ENCODE measurements at regions not wholly inside any gene's neighbourhood (a gene's known extent, or its start where the extent isn't known, plus 50 kb on each side); places are given as distances from the start of the nearest gene placed in this dataset.

DNA sequence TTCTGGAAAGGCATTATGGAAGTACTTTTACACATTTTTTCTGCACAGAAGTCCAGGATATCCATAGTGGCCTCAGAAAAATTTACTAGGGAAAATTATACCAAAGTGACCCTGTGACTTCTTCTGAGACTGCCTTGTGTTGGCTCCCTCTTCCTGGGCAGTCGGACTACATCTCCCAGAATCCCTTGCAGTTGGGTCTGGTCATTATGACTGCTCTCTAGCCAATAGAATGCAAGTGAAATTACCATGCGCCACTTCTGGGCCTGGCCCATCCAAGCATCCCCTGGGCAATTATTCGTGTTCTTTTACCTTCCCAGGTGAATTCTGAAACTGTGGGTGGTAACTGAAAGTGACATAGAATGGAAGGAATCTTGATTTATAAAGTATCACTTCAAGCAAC lies 430.9 kb downstream of the ACTR3B start:
- no TSS peak for BruUV-seq (replicated peaks)
- H3K9me3 ChIP-seq (ENCODE audit: control insufficient read depth, insufficient read depth, low read depth, low read length) = no peaks in the 10 kb centered on the region
- POLR2A ChIA-PET = no interaction called here

DNA sequence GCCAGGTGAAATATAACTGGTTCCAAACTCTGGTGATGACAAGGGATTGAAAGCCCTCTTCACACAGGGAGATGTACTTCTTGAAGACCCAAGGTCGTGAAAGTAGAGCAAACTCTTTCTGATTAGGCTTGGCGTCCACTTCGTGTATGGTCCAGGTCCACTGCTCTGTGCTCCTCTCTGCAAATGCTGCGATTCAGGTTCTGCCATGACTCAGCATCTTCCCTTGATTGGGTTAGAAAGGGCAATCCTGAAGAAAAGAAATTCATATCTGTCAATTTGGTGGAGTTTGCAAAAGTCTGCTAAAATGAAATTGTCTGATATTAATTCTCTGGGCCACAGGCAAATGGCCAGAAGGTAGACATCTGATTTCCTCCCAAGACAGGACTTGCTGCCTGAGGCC lies 431.4 kb downstream of the ACTR3B start:
- TF ChIP-seq SIN3A (IDR thresholded peaks at IDR 0.05; ENCODE audit: borderline replicate concordance, insufficient read depth, low read depth, low read length) (no peak), TCF7L2 (IDR thresholded peaks at IDR 0.05; ENCODE audit: low read depth, low read length) (no peak), POLR2AphosphoS5 (IDR thresholded peaks at IDR 0.05; ENCODE audit: low read depth, low read length) (no peak)
- TF ChIP-seq, protein P1, sequence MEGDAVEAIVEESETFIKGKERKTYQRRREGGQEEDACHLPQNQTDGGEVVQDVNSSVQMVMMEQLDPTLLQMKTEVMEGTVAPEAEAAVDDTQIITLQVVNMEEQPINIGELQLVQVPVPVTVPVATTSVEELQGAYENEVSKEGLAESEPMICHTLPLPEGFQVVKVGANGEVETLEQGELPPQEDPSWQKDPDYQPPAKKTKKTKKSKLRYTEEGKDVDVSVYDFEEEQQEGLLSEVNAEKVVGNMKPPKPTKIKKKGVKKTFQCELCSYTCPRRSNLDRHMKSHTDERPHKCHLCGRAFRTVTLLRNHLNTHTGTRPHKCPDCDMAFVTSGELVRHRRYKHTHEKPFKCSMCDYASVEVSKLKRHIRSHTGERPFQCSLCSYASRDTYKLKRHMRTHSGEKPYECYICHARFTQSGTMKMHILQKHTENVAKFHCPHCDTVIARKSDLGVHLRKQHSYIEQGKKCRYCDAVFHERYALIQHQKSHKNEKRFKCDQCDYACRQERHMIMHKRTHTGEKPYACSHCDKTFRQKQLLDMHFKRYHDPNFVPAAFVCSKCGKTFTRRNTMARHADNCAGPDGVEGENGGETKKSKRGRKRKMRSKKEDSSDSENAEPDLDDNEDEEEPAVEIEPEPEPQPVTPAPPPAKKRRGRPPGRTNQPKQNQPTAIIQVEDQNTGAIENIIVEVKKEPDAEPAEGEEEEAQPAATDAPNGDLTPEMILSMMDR (IDR thresholded peaks at IDR 0.05) = no peak
- TF ChIP-seq, protein P2, sequence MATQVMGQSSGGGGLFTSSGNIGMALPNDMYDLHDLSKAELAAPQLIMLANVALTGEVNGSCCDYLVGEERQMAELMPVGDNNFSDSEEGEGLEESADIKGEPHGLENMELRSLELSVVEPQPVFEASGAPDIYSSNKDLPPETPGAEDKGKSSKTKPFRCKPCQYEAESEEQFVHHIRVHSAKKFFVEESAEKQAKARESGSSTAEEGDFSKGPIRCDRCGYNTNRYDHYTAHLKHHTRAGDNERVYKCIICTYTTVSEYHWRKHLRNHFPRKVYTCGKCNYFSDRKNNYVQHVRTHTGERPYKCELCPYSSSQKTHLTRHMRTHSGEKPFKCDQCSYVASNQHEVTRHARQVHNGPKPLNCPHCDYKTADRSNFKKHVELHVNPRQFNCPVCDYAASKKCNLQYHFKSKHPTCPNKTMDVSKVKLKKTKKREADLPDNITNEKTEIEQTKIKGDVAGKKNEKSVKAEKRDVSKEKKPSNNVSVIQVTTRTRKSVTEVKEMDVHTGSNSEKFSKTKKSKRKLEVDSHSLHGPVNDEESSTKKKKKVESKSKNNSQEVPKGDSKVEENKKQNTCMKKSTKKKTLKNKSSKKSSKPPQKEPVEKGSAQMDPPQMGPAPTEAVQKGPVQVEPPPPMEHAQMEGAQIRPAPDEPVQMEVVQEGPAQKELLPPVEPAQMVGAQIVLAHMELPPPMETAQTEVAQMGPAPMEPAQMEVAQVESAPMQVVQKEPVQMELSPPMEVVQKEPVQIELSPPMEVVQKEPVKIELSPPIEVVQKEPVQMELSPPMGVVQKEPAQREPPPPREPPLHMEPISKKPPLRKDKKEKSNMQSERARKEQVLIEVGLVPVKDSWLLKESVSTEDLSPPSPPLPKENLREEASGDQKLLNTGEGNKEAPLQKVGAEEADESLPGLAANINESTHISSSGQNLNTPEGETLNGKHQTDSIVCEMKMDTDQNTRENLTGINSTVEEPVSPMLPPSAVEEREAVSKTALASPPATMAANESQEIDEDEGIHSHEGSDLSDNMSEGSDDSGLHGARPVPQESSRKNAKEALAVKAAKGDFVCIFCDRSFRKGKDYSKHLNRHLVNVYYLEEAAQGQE (IDR thresholded peaks at IDR 0.05; ENCODE audit: insufficient read depth in 1 of 2, low read depth in 2 of 2, low read length in 1 of 2) = no peak

More for the DNA sequence above, 430.9 kb downstream of the ACTR3B start:
- intact Hi-C loops (cut with micrococcal nuclease; ENCODE audit: unreplicated experiment) (no loop called here), in situ Hi-C loops (cut with HindIII; ENCODE audit: low pct_unique_long_range_greater_than_20kb, low sequenced_read_pairs) (no loop called here)
- CTCF ChIA-PET = no interaction called here
- DNase-seq (ENCODE audit: low read depth, low spot score) = no peak
- no peaks in the 10 kb centered on the region for H3K4me1 ChIP-seq (ENCODE audit: control insufficient read depth, insufficient read depth, low read length)
- H3K4me3 ChIP-seq (ENCODE audit: low read depth in 2 of 2, low read length in 2 of 2) = no peak overlapping the region
- TF ChIP-seq SIN3A (IDR thresholded peaks at IDR 0.05; ENCODE audit: borderline replicate concordance, insufficient read depth, low read depth, low read length) = no peak
- TF ChIP-seq, protein P2 (IDR thresholded peaks at IDR 0.05; ENCODE audit: insufficient read depth in 1 of 2, low read depth in 2 of 2, low read length in 1 of 2) = no peak
- no peak for TF ChIP-seq TCF7L2 (IDR thresholded peaks at IDR 0.05; ENCODE audit: low read depth, low read length)
- TF ChIP-seq POLR2AphosphoS5 (IDR thresholded peaks at IDR 0.05; ENCODE audit: low read depth, low read length) = no peak
- TF ChIP-seq, protein P1 (IDR thresholded peaks at IDR 0.05) = no peak
- no peaks in the 10 kb centered on the region for H3K36me3 ChIP-seq (ENCODE audit: control insufficient read depth, insufficient read depth, low read length)
- no peaks in the 10 kb centered on the region for H3K27me3 ChIP-seq (ENCODE audit: control insufficient read depth, insufficient read depth, low read length)
- no peak overlapping the region for H3K27ac ChIP-seq (ENCODE audit: low read length)
- ATAC-seq = no peak

More for the DNA sequence above, 431.4 kb downstream of the ACTR3B start:
- Histone ChIP-seq H3K27me3 (ENCODE audit: control insufficient read depth, insufficient read depth, low read length) (no peaks in the 10 kb centered on the region), H3K27ac (ENCODE audit: low read length) (no peak overlapping the region), H3K4me3 (ENCODE audit: low read depth in 2 of 2, low read length in 2 of 2) (no peak overlapping the region), H3K36me3 (ENCODE audit: control insufficient read depth, insufficient read depth, low read length) (no peaks in the 10 kb centered on the region), H3K9me3 (ENCODE audit: control insufficient read depth, insufficient read depth, low read depth, low read length) (no peaks in the 10 kb centered on the region), H3K4me1 (ENCODE audit: control insufficient read depth, insufficient read depth, low read length) (no peaks in the 10 kb centered on the region)
- DNase-seq (ENCODE audit: low read depth, low spot score) (no peak), ATAC-seq (no peak)
- CTCF ChIA-PET = no interaction called here
- POLR2A ChIA-PET = no interaction called here
- in situ Hi-C loops (cut with HindIII; ENCODE audit: low pct_unique_long_range_greater_than_20kb, low sequenced_read_pairs) (no loop called here), intact Hi-C loops (cut with micrococcal nuclease; ENCODE audit: unreplicated experiment) (no loop called here)
- BruUV-seq (replicated peaks) = no TSS peak
